ENCODE measurements at regions not wholly inside any gene's neighbourhood (a gene's known extent, or its start where the extent isn't known, plus 50 kb on each side); places are given as distances from the start of the nearest gene placed in this dataset.

- TF ChIP-seq, protein P1, sequence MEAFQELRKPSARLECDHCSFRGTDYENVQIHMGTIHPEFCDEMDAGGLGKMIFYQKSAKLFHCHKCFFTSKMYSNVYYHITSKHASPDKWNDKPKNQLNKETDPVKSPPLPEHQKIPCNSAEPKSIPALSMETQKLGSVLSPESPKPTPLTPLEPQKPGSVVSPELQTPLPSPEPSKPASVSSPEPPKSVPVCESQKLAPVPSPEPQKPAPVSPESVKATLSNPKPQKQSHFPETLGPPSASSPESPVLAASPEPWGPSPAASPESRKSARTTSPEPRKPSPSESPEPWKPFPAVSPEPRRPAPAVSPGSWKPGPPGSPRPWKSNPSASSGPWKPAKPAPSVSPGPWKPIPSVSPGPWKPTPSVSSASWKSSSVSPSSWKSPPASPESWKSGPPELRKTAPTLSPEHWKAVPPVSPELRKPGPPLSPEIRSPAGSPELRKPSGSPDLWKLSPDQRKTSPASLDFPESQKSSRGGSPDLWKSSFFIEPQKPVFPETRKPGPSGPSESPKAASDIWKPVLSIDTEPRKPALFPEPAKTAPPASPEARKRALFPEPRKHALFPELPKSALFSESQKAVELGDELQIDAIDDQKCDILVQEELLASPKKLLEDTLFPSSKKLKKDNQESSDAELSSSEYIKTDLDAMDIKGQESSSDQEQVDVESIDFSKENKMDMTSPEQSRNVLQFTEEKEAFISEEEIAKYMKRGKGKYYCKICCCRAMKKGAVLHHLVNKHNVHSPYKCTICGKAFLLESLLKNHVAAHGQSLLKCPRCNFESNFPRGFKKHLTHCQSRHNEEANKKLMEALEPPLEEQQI (IDR thresholded peaks at IDR 0.05): peak; percentile 19; the same call in 1 of the 2 replicates
- TF ChIP-seq, protein P2, sequence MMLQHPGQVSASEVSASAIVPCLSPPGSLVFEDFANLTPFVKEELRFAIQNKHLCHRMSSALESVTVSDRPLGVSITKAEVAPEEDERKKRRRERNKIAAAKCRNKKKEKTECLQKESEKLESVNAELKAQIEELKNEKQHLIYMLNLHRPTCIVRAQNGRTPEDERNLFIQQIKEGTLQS (IDR thresholded peaks at IDR 0.05): no peak
- TF ChIP-seq, protein P2 (CRISPR knock-in tag; conservative IDR thresholded peaks at IDR 0.05): no peak
- TF ChIP-seq, protein P3, sequence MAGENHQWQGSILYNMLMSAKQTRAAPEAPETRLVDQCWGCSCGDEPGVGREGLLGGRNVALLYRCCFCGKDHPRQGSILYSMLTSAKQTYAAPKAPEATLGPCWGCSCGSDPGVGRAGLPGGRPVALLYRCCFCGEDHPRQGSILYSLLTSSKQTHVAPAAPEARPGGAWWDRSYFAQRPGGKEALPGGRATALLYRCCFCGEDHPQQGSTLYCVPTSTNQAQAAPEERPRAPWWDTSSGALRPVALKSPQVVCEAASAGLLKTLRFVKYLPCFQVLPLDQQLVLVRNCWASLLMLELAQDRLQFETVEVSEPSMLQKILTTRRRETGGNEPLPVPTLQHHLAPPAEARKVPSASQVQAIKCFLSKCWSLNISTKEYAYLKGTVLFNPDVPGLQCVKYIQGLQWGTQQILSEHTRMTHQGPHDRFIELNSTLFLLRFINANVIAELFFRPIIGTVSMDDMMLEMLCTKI (IDR thresholded peaks at IDR 0.05; ENCODE audit: partially characterized antibody): no peak
- TF ChIP-seq MCM5 (IDR thresholded peaks at IDR 0.05; ENCODE audit: low read depth) (no peak), TBL1XR1 (IDR thresholded peaks at IDR 0.05; ENCODE audit: low read length in 2 of 2) (no peak), STAG1 (CRISPR knock-in tag; IDR thresholded peaks at IDR 0.05; ENCODE audit: borderline replicate concordance) (no peak), ZNF780A (CRISPR knock-in tag; IDR thresholded peaks at IDR 0.05) (no peak), MAFF (IDR thresholded peaks at IDR 0.05; ENCODE audit: low read length) (0 out of 2 replicates have a peak, but pooled peaks have one; percentile 10), TCF7 (IDR thresholded peaks at IDR 0.05; ENCODE audit: borderline replicate concordance) (no peak), MECOM (CRISPR knock-in tag; IDR thresholded peaks at IDR 0.05) (no peak), SIN3A (IDR thresholded peaks at IDR 0.05; ENCODE audit: borderline replicate concordance in 2 of 2, control insufficient read depth in 1 of 2, low read depth in 2 of 2, low read length in 2 of 2) (no peak), E2F5 (CRISPR knock-in tag; IDR thresholded peaks at IDR 0.05) (no peak), ZNF75A (CRISPR knock-in tag; IDR thresholded peaks at IDR 0.05) (no peak), KAT2B (IDR thresholded peaks at IDR 0.05; ENCODE audit: low read depth, low read length) (no peak), XRCC4 (IDR thresholded peaks at IDR 0.05; ENCODE audit: extremely low read depth, insufficient read depth, insufficient read length) (no peak), PATZ1 (CRISPR knock-in tag; IDR thresholded peaks at IDR 0.05; ENCODE audit: borderline replicate concordance) (no peak), ZNF354B (CRISPR knock-in tag; IDR thresholded peaks at IDR 0.05) (no peak), GTF2E2 (tag; IDR thresholded peaks at IDR 0.05) (no peak), NFE2L1 (tag; IDR thresholded peaks at IDR 0.05; ENCODE audit: borderline replicate concordance, low read depth) (no peak), C11orf30 (IDR thresholded peaks at IDR 0.05; ENCODE audit: low read depth) (peak; percentile 22; the same call in 1 of the 2 replicates)
- TF ChIP-seq, protein P4, sequence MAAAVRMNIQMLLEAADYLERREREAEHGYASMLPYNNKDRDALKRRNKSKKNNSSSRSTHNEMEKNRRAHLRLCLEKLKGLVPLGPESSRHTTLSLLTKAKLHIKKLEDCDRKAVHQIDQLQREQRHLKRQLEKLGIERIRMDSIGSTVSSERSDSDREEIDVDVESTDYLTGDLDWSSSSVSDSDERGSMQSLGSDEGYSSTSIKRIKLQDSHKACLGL (CRISPR knock-in tag; IDR thresholded peaks at IDR 0.05; ENCODE audit: borderline replicate concordance, poor library complexity, severe bottlenecking): no peak
Observed at GRCh38 chr1:182305861-182306260, 85.7 kb downstream of the GLUL start (continued).

All from K562 (cell line).